Sigmoid colon (tissue), 6 donors: ENCODE measurements at regions not wholly inside any gene's neighbourhood (a gene's known extent, or its start where the extent isn't known, plus 50 kb on each side); places are given as distances from the start of the nearest gene placed in this dataset.

Experiments used
- DNase-seq: peaks from one replicate; pipeline ENCODE4 v3.0.0-alpha.2; 2019
- H3K27ac ChIP-seq, 4 donors: fragments of 200-600 bp; sonication (generic); one replicate each; pipeline ENCODE4 v1.5.1; 2016 to 2019; ENCODE audit warnings: mild to moderate bottlenecking in 1 of 4
- H3K27me3 ChIP-seq, 3 donors: fragments of 200-600 bp; sonication (generic); one replicate each; pipeline ENCODE4 v1.5.1; 2019; ENCODE audit warnings: mild to moderate bottlenecking in 1 of 3
- H3K36me3 ChIP-seq, 4 donors: fragments of 200-600 bp; sonication (generic); one replicate each; pipeline ENCODE4 v1.5.1; 2016 to 2019
- H3K4me1 ChIP-seq, 4 donors: fragments of 200-600 bp; sonication (generic); one replicate each; pipeline ENCODE4 v1.5.1; 2017 to 2019
- H3K4me3 ChIP-seq, 4 donors: fragments of 200-600 bp; sonication (generic); one replicate each; pipeline ENCODE4 v1.5.1; 2017 to 2019; ENCODE audit warnings: mild to moderate bottlenecking in 2 of 4, moderate library complexity in 1 of 4
- H3K9me3 ChIP-seq, 4 donors: fragments of 200-600 bp in 3 of 4; sonication (generic) in 3 of 4; one replicate each; pipeline versions ENCODE4 v1.5.1 to v1.6.1; 2013 to 2019
- CTCF ChIP-seq, 4 experiments: fragments of 450-650 bp in 3 of 4; fragments of 200-600 bp in 1 of 4; IDR thresholded peaks; one replicate each; pipeline ENCODE4 v1.5.1; 2016 to 2019; ENCODE audit warnings: antibody characterized with exemption in 4 of 4, mild to moderate bottlenecking in 3 of 4, moderate library complexity in 2 of 4
- EP300 ChIP-seq, 4 donors: sonication (generic); formaldehyde crosslinking; IDR thresholded peaks; one replicate each; pipeline ENCODE4 v1.6.1; 2017; ENCODE audit warnings: antibody characterized with exemption in 4 of 4
- POLR2A ChIP-seq, 2 donors: fragments of 450-650 bp; IDR thresholded peaks; one replicate each; pipeline ENCODE4 v1.6.1; 2016; ENCODE audit warnings: antibody characterized with exemption in 2 of 2, mild to moderate bottlenecking in 2 of 2, moderate library complexity in 2 of 2
- POLR2AphosphoS5 ChIP-seq, 4 donors: sonication (generic); formaldehyde crosslinking; IDR thresholded peaks; one replicate each; pipeline ENCODE4 v1.6.1; 2017; ENCODE audit warnings: antibody characterized with exemption in 4 of 4
- WGBS, 2 donors: extraction: QIAGEN DNeasy Blood & Tissue Kit; methylation state at CpG; one replicate each; pipeline ENCODE4 v1.1.7; 2013; 5-methylcytosine and 5-hydroxymethylcytosine counted together
- intact Hi-C: fragments of 100-400 bp; cut with DNase I; formaldehyde crosslinking; loops from one replicate; pipeline ENCODE4 v1.15.1; 2023
- donor health status: healthy with polysubstance abuse.
- donor health status: healthy.

- no peaks in the 10 kb centered on the region for H3K27me3 ChIP-seq
- WGBS, 2 donors, result 67 to 77% methylated on average over 7 of the region's 7 CpGs
- H3K4me3 ChIP-seq, result no peak overlapping the region
- TF ChIP-seq CTCF (IDR thresholded peaks at IDR 0.05) (no peak), EP300 (IDR thresholded peaks at IDR 0.05) (no peak), POLR2A (IDR thresholded peaks at IDR 0.05) (no peak), POLR2AphosphoS5 (IDR thresholded peaks at IDR 0.05) (no peak)
- no peak overlapping the region for H3K27ac ChIP-seq
- H3K36me3 ChIP-seq, result no peaks in the 10 kb centered on the region
- intact Hi-C loops, result no loop called here
- no peaks in the 10 kb centered on the region for H3K4me1 ChIP-seq
- no peaks in the 10 kb centered on the region for H3K9me3 ChIP-seq
- DNase-seq, result no peak
Observed at GRCh38 chr13:63855457-63856118, 2439.9 kb upstream of the PCDH20 start.

GRCh38 chr13:63853816-63854215, 2438.2 kb upstream of the PCDH20 start:
- intact Hi-C loops, result no loop called here
- Histone ChIP-seq H3K4me1 (no peaks in the 10 kb centered on the region), H3K9me3 (no peaks in the 10 kb centered on the region), H3K36me3 (no peaks in the 10 kb centered on the region), H3K27me3 (no peaks in the 10 kb centered on the region), H3K27ac (no peak overlapping the region), H3K4me3 (no peak overlapping the region)
- DNase-seq, result no peak
- 82 to 84% methylated on average over 2 of the region's 2 CpGs for WGBS, 2 donors
- no peak for TF ChIP-seq CTCF (IDR thresholded peaks at IDR 0.05)
- no peak for TF ChIP-seq POLR2AphosphoS5 (IDR thresholded peaks at IDR 0.05)
- no peak for TF ChIP-seq POLR2A (IDR thresholded peaks at IDR 0.05)
- no peak for TF ChIP-seq EP300 (IDR thresholded peaks at IDR 0.05)

GRCh38 chr13:63851526-63851925, 2435.9 kb upstream of the PCDH20 start:
- no peak for DNase-seq
- intact Hi-C loops, result no loop called here
- Histone ChIP-seq H3K4me1 (no peaks in the 10 kb centered on the region), H3K27me3 (no peaks in the 10 kb centered on the region), H3K9me3 (no peaks in the 10 kb centered on the region), H3K4me3 (no peak overlapping the region), H3K27ac (no peak overlapping the region), H3K36me3 (no peaks in the 10 kb centered on the region)
- no peak for TF ChIP-seq POLR2A (IDR thresholded peaks at IDR 0.05)
- no peak for TF ChIP-seq CTCF (IDR thresholded peaks at IDR 0.05)
- TF ChIP-seq POLR2AphosphoS5 (IDR thresholded peaks at IDR 0.05), result no peak
- TF ChIP-seq EP300 (IDR thresholded peaks at IDR 0.05), result no peak
- 85 to 91% methylated on average over 2 of the region's 2 CpGs for WGBS, 2 donors

GRCh38 chr13:63843766-63844699, 2428.4 kb upstream of the PCDH20 start:
- no peak for DNase-seq
- Histone ChIP-seq H3K4me1 (no peaks in the 10 kb centered on the region), H3K4me3 (no peak overlapping the region), H3K27ac (no peak overlapping the region), H3K9me3 (peaks cover 0 to 7% (median 3%) of the 10 kb centered on the region in 4 donors), H3K36me3 (no peaks in the 10 kb centered on the region), H3K27me3 (no peaks in the 10 kb centered on the region)
- TF ChIP-seq POLR2A (IDR thresholded peaks at IDR 0.05), result no peak
- no peak for TF ChIP-seq EP300 (IDR thresholded peaks at IDR 0.05)
- TF ChIP-seq POLR2AphosphoS5 (IDR thresholded peaks at IDR 0.05), result no peak
- intact Hi-C loops, result no loop called here
- WGBS, 2 donors, result 97% methylated on average over 42 of the region's 42 CpGs

GRCh38 chr13:63842102-63842501, 2426.5 kb upstream of the PCDH20 start:
- H3K27me3 ChIP-seq, result no peaks in the 10 kb centered on the region
- H3K4me3 ChIP-seq, result no peak overlapping the region
- H3K27ac ChIP-seq, result no peak overlapping the region
- DNase-seq, result no peak
- no peak for TF ChIP-seq EP300 (IDR thresholded peaks at IDR 0.05)
- TF ChIP-seq CTCF (IDR thresholded peaks at IDR 0.05), result no peak
- TF ChIP-seq POLR2AphosphoS5 (IDR thresholded peaks at IDR 0.05), result no peak
- no peak for TF ChIP-seq POLR2A (IDR thresholded peaks at IDR 0.05)
- no peaks in the 10 kb centered on the region for H3K36me3 ChIP-seq
- intact Hi-C loops, result no loop called here
- no peaks in the 10 kb centered on the region for H3K4me1 ChIP-seq
- peaks cover 0 to 7% (median 3%) of the 10 kb centered on the region in 4 donors for H3K9me3 ChIP-seq
- WGBS, 2 donors, result 94% methylated on average over 17 of the region's 17 CpGs
